ENCODE measurements at regions not wholly inside any gene's neighbourhood (a gene's known extent, or its start where the extent isn't known, plus 50 kb on each side); places are given as distances from the start of the nearest gene placed in this dataset.

DNA sequence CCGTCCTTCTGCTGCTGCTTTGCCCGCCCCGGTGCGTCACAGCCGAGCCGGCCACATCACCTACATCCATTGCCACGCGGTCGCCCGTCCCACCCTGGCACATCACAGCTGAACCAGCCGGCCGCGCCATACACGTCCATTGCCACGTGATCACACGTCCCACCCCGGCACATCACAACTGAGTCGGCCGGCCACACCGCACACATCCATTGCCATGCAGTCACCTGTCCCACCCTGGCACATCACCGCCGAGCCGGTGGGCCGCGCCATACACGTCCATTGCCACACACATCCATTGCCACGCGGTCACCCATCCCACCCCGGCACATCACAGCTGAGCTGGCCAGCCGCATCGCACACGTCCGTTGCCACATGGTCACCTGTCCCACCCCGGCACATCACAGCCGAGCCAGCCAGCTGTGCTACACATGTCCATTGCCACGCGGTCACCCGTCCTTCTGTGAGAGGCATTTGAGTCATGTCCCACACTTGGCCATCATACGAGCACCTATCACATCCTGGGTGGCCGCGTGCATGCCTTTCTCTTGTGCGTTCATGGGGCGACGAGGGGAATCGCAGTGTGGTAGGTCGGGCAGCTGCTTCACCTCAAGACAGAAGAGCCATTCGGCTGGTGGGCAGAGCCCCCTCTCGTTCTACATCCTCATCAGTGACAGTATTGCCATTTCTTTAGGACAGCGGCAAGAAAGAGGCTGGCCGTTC, 58.6 kb downstream of the JAKMIP3 start:
- no peaks in the 10 kb centered on the region for H3K36me3 Mint-ChIP-seq (ENCODE audit: low read depth)
- TF ChIP-seq, protein P1, sequence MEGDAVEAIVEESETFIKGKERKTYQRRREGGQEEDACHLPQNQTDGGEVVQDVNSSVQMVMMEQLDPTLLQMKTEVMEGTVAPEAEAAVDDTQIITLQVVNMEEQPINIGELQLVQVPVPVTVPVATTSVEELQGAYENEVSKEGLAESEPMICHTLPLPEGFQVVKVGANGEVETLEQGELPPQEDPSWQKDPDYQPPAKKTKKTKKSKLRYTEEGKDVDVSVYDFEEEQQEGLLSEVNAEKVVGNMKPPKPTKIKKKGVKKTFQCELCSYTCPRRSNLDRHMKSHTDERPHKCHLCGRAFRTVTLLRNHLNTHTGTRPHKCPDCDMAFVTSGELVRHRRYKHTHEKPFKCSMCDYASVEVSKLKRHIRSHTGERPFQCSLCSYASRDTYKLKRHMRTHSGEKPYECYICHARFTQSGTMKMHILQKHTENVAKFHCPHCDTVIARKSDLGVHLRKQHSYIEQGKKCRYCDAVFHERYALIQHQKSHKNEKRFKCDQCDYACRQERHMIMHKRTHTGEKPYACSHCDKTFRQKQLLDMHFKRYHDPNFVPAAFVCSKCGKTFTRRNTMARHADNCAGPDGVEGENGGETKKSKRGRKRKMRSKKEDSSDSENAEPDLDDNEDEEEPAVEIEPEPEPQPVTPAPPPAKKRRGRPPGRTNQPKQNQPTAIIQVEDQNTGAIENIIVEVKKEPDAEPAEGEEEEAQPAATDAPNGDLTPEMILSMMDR (IDR thresholded peaks at IDR 0.05): no peak
- no peaks in the 10 kb centered on the region for H3K4me1 Mint-ChIP-seq (ENCODE audit: low read depth)
- no peak overlapping the region for H3K4me3 Mint-ChIP-seq
- no peak overlapping the region for H3K27ac Mint-ChIP-seq
- no peak for DNase-seq
- H3K9me3 Mint-ChIP-seq: peaks cover 5% of the 10 kb centered on the region; the same call in 1 of the 2 replicates
- H3K27me3 Mint-ChIP-seq (ENCODE audit: insufficient read depth): peaks cover 30% of the 10 kb centered on the region

DNA sequence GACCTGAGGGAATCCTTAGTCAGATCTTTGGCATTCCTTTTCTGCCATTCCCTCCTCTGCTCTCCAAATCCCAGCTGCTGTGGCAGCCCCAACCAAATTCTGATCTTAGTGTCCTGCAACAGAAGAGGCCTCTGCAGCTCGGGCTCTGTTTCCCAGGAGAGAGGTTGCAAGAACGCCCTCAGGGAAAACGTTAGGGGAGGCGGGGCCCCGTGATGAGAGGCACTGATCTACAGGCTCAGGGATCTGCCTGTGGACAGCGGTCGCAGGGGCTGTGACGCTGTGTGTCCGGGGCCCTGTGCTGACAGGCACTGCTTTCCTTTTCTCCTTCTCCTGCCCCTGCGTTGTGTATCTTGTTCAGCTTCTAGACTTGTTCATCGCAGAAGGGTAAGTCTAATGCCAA, 57.3 kb upstream of the DPYSL4 start:
- Mint-ChIP-seq H3K27ac (no peak overlapping the region), H3K4me3 (no peak overlapping the region; the same call in 1 of the 2 replicates), H3K9me3 (peaks cover under 1% of the 10 kb centered on the region; the same call in 1 of the 2 replicates), H3K36me3 (ENCODE audit: low read depth) (no peaks in the 10 kb centered on the region), H3K27me3 (ENCODE audit: insufficient read depth) (peaks cover 23% of the 10 kb centered on the region), H3K4me1 (ENCODE audit: low read depth) (no peaks in the 10 kb centered on the region)
- peak; percentile 4 for DNase-seq
- TF ChIP-seq, protein P1 (IDR thresholded peaks at IDR 0.05): no peak

DNA sequence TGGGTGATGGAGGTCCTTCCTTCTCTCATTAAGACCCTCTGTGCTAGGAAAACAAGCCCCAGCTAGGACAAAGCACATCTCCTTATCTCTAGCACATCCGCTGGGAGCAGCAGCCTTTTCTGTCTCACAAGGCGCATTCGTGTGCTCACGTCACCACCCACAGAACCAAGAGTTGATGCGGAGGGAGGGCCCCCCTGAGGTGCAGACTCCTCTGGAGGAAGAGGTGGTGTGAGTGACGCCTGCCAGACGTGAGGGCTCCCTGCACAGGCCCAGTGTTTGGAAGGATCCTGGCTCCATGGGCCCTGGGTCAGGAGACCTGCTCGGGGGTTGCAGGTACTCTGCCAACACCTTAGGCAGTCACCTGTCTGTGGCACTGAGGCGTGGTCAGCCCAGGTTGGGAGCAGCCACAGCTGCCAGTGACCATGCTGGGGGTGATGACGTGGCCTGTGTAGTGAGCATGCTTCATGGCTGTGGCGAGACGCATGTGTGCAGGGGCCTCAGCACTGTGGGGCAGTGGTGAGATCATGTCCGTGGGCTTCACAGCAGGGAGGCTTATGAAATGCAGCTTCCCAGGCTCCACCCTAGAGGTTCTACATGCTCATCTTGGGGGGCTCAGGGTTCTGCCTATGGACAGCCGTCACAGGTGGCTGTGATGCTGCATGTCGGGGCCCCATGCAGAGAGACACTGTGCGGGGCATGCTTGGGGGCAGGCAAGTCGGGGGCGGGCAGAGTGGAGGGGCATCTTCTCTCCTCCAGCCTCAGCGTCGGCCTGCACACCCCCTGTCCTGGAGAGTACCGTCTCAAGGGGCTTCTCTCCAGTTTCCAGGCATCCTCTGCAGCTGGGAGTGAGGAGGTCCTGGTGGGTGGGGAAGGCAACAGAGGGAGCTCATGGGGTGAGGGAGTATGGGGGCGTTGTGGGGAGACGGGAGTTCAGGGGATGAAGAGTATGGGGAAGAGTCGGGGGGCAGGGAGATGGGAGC, 56.2 kb upstream of the DPYSL4 start:
- H3K27me3 Mint-ChIP-seq (ENCODE audit: insufficient read depth): peaks cover 18% of the 10 kb centered on the region
- H3K27ac Mint-ChIP-seq: no peak overlapping the region
- no peaks in the 10 kb centered on the region; the same call in 1 of the 2 replicates for H3K9me3 Mint-ChIP-seq
- TF ChIP-seq, protein P1 (IDR thresholded peaks at IDR 0.05): no peak
- no peaks in the 10 kb centered on the region for H3K4me1 Mint-ChIP-seq (ENCODE audit: low read depth)
- no peak overlapping the region for H3K4me3 Mint-ChIP-seq
- H3K36me3 Mint-ChIP-seq (ENCODE audit: low read depth): no peaks in the 10 kb centered on the region
- no peak for DNase-seq

DNA sequence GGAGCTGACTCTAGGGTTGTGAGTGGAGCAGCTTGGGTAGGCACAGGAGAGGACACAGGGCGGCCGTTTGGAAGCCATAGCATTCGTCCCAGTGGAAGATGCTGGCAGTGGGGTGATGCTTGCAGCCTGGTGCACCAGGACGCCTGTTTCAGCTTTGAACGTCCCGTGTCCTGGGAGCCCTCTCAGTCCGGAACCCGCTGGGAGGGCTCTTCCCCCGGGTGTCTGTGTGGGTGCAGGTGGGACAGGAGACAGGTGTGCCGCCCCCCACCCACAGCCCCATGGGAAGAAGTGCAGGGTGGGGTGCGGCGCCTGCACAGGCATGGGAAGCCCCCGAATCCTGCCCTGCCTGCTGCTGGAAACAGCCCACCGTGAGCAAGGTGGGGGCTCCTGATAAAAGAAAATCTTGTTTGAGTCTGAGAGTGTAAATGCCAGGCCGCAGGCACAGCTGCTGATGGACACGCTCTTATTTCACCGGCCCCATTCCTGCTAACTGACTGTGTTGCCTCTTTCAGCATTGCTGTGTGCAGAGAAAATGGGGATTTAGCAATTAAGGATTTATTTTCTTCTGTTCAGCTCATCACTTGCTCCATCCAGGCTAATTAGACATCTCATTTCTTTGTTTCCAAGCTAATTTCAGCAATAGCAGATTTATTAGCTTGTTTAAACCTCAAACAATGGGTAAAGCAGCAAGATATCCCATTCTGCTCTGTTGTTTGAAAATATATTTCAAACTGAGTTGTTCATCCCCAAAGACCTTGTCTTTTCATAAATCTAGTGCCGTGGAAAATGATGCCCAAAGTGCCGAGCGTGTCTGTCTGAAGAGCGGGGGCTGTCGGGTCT, 54.9 kb upstream of the DPYSL4 start:
- no peak overlapping the region for H3K4me3 Mint-ChIP-seq
- H3K27me3 Mint-ChIP-seq (ENCODE audit: insufficient read depth): peaks cover 17% of the 10 kb centered on the region
- H3K9me3 Mint-ChIP-seq: no peaks in the 10 kb centered on the region; the same call in 1 of the 2 replicates
- no peaks in the 10 kb centered on the region for H3K4me1 Mint-ChIP-seq (ENCODE audit: low read depth)
- TF ChIP-seq, protein P1 (IDR thresholded peaks at IDR 0.05): no peak
- H3K36me3 Mint-ChIP-seq (ENCODE audit: low read depth): no peaks in the 10 kb centered on the region
- no peak for DNase-seq
- no peak overlapping the region for H3K27ac Mint-ChIP-seq

DNA sequence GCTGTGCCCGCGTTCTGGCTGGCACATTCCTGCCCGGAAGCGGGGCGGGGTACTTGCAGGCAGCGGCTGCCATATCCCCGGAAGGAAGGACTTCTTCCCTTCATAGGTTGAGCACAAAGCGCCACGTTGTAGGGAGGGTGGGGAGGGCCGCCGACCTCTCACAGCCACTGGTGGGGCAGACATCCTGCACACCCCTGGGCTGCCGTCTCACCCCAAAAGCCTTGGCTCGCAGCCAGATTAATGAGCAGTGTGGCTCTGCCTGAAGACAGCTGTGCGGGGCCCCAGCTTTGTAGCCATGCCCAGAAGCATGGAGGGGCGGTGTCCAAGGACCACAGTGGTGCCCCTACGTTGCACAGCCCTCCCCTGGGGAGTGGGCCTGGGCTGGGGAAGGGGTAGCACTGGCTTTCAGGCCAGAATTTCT, 54.3 kb upstream of the DPYSL4 start:
- Mint-ChIP-seq H3K4me3 (no peak overlapping the region), H3K9me3 (no peaks in the 10 kb centered on the region; the same call in 1 of the 2 replicates), H3K36me3 (ENCODE audit: low read depth) (no peaks in the 10 kb centered on the region), H3K27ac (no peak overlapping the region), H3K27me3 (ENCODE audit: insufficient read depth) (peaks cover 20% of the 10 kb centered on the region), H3K4me1 (ENCODE audit: low read depth) (no peaks in the 10 kb centered on the region)
- TF ChIP-seq, protein P1 (IDR thresholded peaks at IDR 0.05): no peak
- DNase-seq: no peak
